ENCODE measurements at regions not wholly inside any gene's neighbourhood (a gene's known extent, or its start where the extent isn't known, plus 50 kb on each side); places are given as distances from the start of the nearest gene placed in this dataset.

GRCh38 chr10:85212526-85212925 lies 884.1 kb downstream of the CCSER2 start:
- no peak for DNase-seq (ENCODE audit: low spot score)

DNA sequence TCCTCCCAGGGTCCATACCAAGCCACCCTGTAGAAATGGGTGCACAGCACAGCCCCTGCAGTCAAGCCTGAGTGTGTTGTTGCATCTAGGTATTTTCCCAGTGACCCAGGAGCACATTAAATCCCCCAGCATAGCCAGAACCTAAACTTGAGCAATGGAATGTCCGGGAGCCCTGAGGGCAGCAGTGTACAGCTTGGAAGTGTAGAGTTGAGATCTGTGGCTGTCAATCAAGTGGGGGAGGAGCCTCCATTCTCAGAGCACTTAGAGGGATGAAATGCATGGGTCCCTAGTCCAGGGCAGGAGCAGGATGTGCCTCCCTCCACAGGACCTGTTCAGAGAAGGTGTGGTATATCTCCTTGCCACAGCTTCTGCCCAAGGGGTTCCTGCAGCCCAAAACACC lies 885.1 kb downstream of the CCSER2 start:
- no peak for DNase-seq (ENCODE audit: low spot score)

DNA sequence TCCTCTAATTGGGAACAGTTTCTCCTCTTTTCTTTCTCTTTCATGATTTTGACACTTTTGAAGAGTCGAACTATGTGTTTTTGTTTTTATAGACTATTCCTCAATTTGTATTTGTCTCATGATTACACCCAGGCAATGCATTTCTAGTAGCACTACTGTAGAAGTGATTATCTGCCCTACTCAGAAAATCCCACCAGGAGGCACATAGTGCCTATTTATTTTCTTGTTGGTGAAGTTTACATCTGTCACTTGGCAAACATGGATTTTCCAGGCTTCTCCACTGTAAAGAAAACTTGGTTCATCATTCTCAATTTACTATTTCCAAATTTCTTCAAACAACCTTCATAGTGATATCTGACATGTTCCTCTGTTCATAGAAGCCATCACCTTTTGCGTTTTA lies 893.9 kb downstream of the CCSER2 start:
- DNase-seq (ENCODE audit: low spot score), result no peak

GRCh38 chr10:85224366-85224940 lies 896.1 kb downstream of the CCSER2 start:
- DNase-seq (ENCODE audit: low spot score), result peak; percentile 40

DNA sequence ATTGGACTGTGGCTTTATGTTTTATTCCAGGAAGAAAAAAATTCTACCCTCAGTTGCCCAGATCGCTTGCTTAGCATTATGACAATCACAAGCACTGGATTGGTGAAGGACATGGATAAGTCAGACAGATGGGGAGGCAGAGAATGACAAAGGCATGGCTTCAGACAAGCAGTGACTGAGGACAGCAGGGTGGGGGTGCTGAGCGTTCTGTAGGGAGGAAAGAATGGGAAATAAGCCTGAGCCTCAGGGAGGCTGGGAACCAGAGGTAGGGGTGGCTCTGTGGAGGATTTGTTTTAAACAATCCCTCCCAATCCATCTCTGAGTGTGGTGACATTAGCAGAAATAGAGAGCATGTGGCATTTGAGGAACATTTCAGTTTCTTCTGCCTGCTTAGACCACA lies 896.9 kb downstream of the CCSER2 start:
- no peak for DNase-seq (ENCODE audit: low spot score)

DNA sequence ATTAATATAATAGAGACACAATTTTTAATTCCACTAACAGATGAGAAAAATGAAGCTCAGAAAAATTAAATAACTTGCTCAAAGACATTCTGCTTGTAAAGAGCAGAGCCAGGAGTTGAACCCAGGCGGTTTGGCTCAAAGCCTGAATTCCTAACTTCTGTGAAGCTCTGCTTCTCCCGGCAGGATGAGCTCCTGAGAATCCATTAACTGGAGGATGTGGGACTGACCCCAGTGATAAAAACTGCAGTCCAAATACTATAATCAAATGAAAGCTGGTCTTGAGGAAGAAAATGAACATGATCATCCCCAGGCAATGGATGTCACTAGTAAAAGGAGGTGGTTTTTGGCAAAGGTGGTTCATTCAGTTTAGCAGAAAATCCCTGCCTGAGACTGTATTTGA lies 898.2 kb downstream of the CCSER2 start:
- no peak for DNase-seq (ENCODE audit: low spot score)

- no peak for DNase-seq (ENCODE audit: low spot score)
These were observed 900.3 kb downstream of the CCSER2 start for GRCh38 chr10:85228726-85229125.

GRCh38 chr10:85231534-85232270 lies 903.3 kb downstream of the CCSER2 start:
- no peak for DNase-seq (ENCODE audit: low spot score)

DNA sequence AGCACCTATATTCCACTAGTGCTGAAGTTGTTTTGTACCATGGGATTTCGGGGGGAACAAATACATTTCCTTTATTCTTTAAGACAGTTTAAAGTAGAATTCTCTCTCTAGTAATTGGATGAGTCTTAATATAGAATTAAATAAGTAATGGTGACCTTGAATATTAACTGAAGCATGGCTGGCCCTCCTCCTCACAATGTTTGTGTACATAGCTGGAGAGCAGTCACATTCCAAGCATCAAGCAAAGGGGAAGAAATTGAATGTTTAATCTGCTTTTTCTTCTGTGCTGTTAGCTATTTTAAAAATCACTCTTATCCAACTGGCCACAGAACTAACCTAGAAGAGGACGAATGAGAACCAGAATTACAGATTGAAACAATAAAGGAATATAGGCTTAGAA lies 906.9 kb downstream of the CCSER2 start:
- no peak for DNase-seq (ENCODE audit: low spot score)

DNA sequence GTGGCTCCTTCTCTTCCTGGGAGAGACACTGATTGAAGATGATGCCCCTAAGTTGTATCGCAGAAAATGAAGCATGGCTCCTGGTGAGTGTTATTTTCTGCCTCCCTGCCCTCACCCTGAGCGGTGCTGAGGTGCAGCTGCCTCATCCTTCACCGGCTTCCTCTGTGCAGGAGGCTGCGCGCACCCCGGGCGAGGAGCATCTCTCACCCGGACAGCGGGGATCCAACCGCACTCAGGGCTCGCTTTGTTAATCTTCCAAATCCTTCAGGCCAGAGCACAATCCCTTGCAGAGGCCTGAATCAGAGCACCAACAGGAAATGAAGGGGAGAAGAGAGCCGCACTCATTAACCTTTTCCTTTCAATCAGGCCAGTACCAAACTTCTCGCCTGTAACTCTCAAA lies 910.3 kb downstream of the CCSER2 start:
- DNase-seq (ENCODE audit: low spot score), result no peak

DNA sequence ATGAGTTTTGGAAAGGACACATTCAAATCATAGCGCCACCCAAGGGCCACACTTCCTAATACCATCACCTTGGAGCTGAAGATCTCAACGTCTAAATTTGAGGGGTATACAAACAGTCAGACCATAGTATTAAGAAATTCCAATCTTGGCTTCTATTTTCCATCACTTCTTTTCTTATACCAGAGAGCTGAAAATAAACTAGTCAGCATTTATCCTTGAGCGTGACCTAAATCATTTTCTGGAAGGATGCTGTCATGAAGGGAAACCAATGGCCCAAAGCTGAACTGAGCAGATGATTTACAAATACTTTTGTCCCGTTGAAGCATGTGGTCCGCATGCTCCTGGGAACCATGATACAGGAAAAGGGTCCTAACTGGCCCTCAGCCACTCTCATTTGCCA lies 921.9 kb downstream of the CCSER2 start:
- DNase-seq (ENCODE audit: low spot score), result no peak

DNA sequence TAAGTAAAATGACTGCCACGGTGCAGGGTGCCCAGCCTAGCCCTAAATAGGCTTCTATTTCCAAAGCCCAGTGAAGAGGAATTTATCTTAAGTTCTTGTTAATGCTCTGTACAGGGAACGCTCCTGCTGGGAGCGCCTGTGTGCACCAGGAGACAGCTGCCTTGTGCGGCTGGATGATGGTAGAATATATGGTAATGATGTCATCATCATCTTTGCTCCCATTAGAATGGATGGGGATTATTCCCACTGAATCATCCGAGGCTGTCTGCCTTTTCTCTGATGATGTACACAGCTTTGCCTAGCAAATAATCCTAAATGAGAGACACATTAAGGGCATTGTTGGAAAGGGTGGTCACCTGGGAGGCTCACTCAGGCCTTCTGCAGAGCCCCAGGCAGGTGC lies 928.1 kb downstream of the CCSER2 start:
- no peak for DNase-seq (ENCODE audit: low spot score)

- DNase-seq (ENCODE audit: low spot score), result no peak
These were observed 931.5 kb downstream of the CCSER2 start for GRCh38 chr10:85259908-85260307.

DNA sequence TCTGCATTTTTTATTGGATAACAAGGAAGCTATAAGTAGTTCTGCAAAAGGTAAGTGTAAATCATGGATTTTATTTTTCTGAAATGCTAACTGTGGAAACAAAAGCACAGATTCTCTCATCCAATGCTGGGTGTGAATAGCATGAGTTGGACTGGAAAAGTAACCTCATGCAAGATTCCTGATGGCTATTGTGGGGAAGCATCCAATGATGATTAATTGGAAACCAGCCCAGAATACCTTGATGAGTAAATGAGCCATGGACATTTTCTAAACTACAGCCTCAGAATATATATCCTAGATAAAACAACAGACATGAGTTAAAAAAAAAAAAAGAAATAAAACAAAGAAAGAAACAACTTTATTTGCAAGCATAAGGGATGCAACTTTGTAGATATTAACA lies 934.6 kb downstream of the CCSER2 start:
- no peak for DNase-seq (ENCODE audit: low spot score)

GRCh38 chr10:85265121-85265520 lies 936.7 kb downstream of the CCSER2 start:
- no peak for DNase-seq (ENCODE audit: low spot score)

DNA sequence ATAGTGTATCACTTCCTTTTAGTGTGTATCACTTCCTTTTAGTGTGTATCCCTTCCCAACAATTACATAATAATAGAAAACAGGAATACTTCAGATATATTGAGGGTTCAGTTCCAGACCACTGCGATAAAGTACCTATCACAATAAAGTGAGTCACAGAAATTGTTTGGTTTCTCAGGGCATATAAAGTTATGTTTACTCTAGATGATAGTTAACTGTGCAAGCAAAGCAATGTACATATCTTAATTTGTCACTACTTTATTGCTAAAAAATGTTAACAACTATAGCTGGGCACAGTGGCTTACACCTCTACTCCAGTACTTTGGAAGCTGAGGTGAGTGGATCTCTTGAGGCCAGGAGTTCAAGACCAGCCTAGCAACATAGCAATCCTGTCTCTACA lies 938.4 kb downstream of the CCSER2 start:
- DNase-seq (ENCODE audit: low spot score), result no peak

GRCh38 chr10:85280014-85280413 lies 951.6 kb downstream of the CCSER2 start:
- no peak for DNase-seq (ENCODE audit: low spot score)

DNA sequence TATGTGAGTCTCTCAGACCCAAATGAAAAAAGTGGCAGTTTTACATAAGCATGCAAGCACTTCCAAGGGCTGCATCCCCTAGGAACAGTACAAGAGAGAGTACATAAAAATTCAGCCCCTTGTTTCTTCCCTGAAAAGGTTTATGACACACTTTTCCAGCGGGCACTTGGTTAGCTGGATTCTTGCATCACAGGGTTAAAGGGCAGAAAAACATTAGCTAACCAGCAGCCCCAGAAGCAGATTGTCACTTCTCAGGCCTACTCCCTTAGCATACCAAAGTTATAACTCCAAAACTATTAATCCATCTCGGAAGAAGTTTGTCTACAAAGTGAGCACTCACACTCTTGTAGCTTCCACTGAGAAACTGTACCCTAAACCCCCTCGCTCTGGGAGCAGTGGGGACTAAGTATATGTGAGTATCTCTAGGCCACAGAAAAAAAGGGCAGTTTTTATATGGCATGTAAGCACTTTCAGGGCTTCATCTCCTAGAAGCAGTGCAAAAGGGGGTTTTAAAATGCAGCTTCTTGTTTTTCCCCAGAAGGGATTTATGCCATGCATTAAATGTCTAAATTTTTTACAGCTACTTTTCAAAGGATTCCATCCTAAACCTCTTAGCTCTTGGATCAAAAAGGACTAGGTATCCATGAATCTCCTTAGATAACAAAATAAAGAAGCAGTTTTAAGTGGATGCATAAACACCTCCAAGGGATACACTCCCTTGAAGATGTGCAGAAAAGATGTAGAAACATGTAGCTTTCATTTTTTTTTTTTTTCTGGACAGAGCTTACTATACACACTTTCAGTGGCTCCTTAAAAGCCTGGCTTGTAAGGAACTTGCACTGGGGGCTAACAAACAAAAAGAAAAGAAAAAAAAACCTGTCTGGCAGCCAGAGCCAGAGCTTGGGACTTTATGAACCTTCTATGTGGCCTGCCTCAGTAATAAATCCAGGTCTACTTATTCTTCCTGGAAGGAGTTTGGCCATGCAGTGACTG lies 956.7 kb downstream of the CCSER2 start:
- no peak for DNase-seq (ENCODE audit: low spot score)

- DNase-seq (ENCODE audit: low spot score), result no peak
These were observed 965.1 kb downstream of the CCSER2 start for GRCh38 chr10:85293483-85293882.

GRCh38 chr10:85311613-85312337 lies 983.4 kb downstream of the CCSER2 start:
- DNase-seq (ENCODE audit: low spot score), result no peak

DNA sequence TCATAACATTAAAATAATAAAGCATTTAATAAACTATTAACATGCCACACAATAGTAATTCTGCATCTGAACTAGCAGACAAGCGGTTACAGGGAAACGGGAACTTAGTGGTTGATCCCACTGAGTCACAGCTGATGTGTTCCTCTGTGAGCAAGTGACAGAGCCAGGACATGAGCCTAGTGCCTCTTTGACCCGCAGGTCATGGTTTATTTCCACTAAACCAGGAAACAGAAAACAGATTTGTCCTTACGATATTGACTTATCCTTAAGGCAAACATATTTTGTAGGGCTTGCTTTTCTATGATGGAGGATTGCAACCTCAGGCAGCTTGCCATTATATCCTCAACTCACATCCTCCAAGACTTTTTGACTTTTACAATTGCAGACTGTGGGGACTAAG lies 987.3 kb downstream of the CCSER2 start:
- no peak for DNase-seq (ENCODE audit: low spot score)

DNA sequence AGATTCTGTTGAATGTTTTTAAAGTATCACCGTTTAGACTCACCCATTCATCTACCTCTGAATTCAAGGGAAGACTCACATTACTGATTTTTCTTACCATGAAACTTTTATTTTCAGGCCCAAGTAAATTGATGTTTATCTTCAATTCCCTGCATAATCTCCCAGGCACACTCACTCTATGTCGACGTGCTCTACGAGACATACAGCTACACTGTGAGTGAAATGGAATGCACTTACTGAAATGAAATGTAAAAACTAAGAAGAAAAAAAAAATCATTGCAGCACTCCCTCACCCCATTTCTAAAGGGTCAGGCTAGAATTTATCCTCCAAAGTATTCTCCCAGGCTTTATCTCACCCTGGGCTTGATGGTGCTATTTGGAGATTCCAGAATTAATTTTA lies 987.9 kb downstream of the CCSER2 start:
- no peak for DNase-seq (ENCODE audit: low spot score)
